Astrocyte of the spinal cord (primary cell): ENCODE measurements at regions not wholly inside any gene's neighbourhood (a gene's known extent, or its start where the extent isn't known, plus 50 kb on each side); places are given as distances from the start of the nearest gene placed in this dataset.

ENCODE experiments used
- DNase-seq: peaks from one replicate; pipeline ENCODE4 v3.0.0; 2011; ENCODE audit warnings: low read depth, low spot score
- H3K4me3 ChIP-seq: 2 replicates; pipeline ENCODE4 v1.5.1; 2011; ENCODE audit warnings: low read depth, mild to moderate bottlenecking, low read length, moderate library complexity
- CTCF ChIP-seq: IDR thresholded peaks from 2 replicates; pipeline ENCODE4 v1.5.1; 2012; ENCODE audit warnings: low read depth, mild to moderate bottlenecking, low read length, inconsistent platforms
- in situ Hi-C: cut with HindIII; loops from 2 replicates; pipeline ENCODE4 v1.10.0; 2017; ENCODE audit warnings: low sequenced_read_pairs

DNA sequence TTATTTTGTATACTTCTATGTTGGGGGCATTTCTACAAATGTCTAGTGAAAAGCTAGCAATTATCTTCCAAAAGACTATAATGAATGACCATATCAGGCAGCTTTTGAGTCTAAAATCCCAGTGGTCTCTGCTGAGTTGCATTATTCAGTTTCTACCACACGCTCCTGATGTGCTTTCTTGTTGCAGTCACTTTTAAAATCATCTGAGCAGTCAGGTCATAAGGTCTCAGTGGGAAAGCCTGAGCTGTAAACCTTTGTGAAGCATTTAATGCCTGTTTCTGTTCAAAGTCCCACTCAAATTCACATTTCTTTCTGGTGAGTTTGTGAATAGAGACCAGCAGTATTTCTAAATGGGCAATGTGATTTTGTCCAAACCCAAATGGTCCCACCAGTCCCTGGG lies 1681.5 kb downstream of the HACE1 start:
- H3K4me3 ChIP-seq, result no peak overlapping the region
- in situ Hi-C loops, result no loop called here
- no peak for DNase-seq
- no peak for TF ChIP-seq CTCF

DNA sequence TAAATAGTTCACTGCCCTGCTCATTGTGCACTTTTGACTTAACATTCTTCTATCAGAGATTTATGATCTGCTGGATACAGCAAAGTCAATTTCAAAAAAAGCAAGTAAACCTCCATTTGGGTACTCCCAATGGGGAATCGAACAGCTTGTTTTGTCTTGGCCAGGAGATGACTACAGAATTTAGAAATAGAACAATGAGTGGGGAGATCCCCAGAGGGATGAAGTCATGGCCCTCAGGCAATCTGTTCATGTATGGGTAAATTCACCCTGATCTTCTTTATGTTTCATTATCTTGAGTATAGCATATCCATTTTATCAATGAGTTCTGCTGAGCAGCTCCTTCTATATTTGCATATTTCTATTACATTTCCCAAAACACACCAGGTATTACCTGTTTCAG lies 1681.9 kb downstream of the HACE1 start:
- in situ Hi-C loops, result no loop called here
- DNase-seq, result no peak
- no peak for TF ChIP-seq CTCF
- no peak overlapping the region for H3K4me3 ChIP-seq

GRCh38 chr6:103175056-103175455 lies 1684.7 kb downstream of the HACE1 start:
- no peak for DNase-seq
- no peak for TF ChIP-seq CTCF
- H3K4me3 ChIP-seq, result no peak overlapping the region
- in situ Hi-C loops, result no loop called here

- no peak for TF ChIP-seq CTCF
- DNase-seq, result no peak
- in situ Hi-C loops, result no loop called here
- no peak overlapping the region for H3K4me3 ChIP-seq
Measured at GRCh38 chr6:103167345-103168071, 1692.2 kb downstream of the HACE1 start.

- no peak for DNase-seq
- H3K4me3 ChIP-seq, result no peak overlapping the region
- in situ Hi-C loops, result no loop called here
- no peak for TF ChIP-seq CTCF
Measured at GRCh38 chr6:103154779-103155572, 1704.7 kb downstream of the HACE1 start.

DNA sequence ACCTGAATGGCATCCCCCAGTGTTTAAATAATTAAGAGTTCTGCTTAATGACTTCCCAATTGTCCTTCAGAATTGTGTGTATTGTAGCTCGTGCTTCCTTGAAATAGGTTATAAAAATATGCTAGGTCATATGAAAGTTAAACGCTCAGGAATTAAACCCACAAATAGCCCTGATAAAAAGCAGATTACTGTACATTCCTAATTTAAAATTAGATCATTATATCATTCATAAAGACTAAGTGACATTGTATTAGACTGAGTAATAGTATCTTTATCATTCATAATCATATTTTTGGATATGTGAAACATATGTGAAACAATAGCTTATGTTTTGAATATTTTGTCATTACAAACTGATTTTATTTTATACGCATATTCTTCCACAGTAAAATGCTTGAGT lies 1706.7 kb downstream of the HACE1 start:
- in situ Hi-C loops, result no loop called here
- no peak for DNase-seq
- H3K4me3 ChIP-seq, result no peak overlapping the region
- no peak for TF ChIP-seq CTCF
